SK-N-SH treated with all-trans-retinoic acid at 6 μM for 48 hours (cell line): ENCODE measurements at regions not wholly inside any gene's neighbourhood (a gene's known extent, or its start where the extent isn't known, plus 50 kb on each side); places are given as distances from the start of the nearest gene placed in this dataset.

ENCODE experiments used
- CREB5 ChIP-seq: fragments of 250-450 bp; sonication (Bioruptor Pico); IDR thresholded peaks from 2 replicates; pipeline ENCODE4 v1.5.1; 2020; ENCODE audit warnings: low read depth, mild to moderate bottlenecking, moderate library complexity
- CSRNP3 ChIP-seq: fragments of 250-450 bp; sonication (Bioruptor Pico); IDR thresholded peaks from 2 replicates; pipeline ENCODE4 v1.5.1; 2021; ENCODE audit warnings: mild to moderate bottlenecking, moderate library complexity
- ESRRG ChIP-seq: fragments of 250-450 bp; sonication (Bioruptor Pico); IDR thresholded peaks from 2 replicates; pipeline ENCODE4 v1.6.1; 2021; ENCODE audit warnings: mild to moderate bottlenecking
- GLIS3 ChIP-seq: fragments of 250-450 bp; sonication (Bioruptor Pico); IDR thresholded peaks from 2 replicates; pipeline ENCODE4 v1.5.0; 2020; ENCODE audit warnings: mild to moderate bottlenecking, moderate library complexity
- PATZ1 ChIP-seq: fragments of 250-450 bp; sonication (Bioruptor Pico); IDR thresholded peaks from 2 replicates; pipeline ENCODE4 v1.8.0; 2020; ENCODE audit warnings: mild to moderate bottlenecking, moderate library complexity, borderline replicate concordance
- ZFP3 ChIP-seq: fragments of 250-450 bp; sonication (Bioruptor Pico); IDR thresholded peaks from 2 replicates; pipeline ENCODE4 v1.5.0; 2020; ENCODE audit warnings: mild to moderate bottlenecking, moderate library complexity
- TF ChIP-seq, protein P1 (sequence below): fragments of 250-450 bp; sonication (Bioruptor Pico); IDR thresholded peaks from 2 replicates; pipeline ENCODE4 v1.8.0; 2021; ENCODE audit warnings: low read depth, mild to moderate bottlenecking, moderate library complexity, borderline replicate concordance

DNA sequence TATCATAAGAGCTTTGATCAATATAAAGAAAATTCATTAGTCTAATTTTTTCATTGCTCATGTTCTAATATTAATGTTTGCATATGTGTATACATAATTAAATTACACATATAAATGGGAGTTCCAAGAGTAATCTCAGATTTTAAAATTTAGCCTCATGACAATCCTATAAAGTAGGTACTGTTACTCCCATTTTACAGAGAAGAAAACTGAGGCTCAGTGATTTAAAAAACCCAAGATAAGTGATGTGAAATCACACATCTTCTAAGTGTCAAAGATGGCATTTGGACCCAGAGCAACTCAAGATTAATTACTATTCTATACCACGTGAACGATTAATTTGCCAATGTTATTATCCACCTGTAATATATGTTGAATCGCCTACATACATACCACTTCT is 122.3 kb downstream of the TM2D1 start:
- TF ChIP-seq CSRNP3 (CRISPR knock-in tag) (no peak), PATZ1 (CRISPR knock-in tag) (no peak), CREB5 (CRISPR knock-in tag) (no peak), GLIS3 (CRISPR knock-in tag) (no peak), ZFP3 (no peak), ESRRG (CRISPR knock-in tag) (no peak)
- TF ChIP-seq, protein P1, sequence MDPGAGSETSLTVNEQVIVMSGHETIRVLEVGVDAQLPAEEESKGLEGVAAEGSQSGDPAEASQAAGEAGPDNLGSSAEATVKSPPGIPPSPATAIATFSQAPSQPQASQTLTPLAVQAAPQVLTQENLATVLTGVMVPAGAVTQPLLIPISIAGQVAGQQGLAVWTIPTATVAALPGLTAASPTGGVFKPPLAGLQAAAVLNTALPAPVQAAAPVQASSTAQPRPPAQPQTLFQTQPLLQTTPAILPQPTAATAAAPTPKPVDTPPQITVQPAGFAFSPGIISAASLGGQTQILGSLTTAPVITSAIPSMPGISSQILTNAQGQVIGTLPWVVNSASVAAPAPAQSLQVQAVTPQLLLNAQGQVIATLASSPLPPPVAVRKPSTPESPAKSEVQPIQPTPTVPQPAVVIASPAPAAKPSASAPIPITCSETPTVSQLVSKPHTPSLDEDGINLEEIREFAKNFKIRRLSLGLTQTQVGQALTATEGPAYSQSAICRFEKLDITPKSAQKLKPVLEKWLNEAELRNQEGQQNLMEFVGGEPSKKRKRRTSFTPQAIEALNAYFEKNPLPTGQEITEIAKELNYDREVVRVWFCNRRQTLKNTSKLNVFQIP (CRISPR knock-in tag) = no peak
